Upper lobe of right lung (tissue), 1 donor: ENCODE measurements at regions not wholly inside any gene's neighbourhood (a gene's known extent, or its start where the extent isn't known, plus 50 kb on each side); places are given as distances from the start of the nearest gene placed in this dataset.

Experiments
- ATAC-seq: fragments of 200-7000 bp; cut with Tn5 transposase; one replicate; pipeline ENCODE4 v1.9.1; 2020; ENCODE audit warnings: mild to moderate bottlenecking, moderate library complexity
- DNase-seq: peaks from one replicate; pipeline ENCODE4 v3.0.0-alpha.2; 2020
- H3K27ac ChIP-seq: fragments of 200-600 bp; one replicate; pipeline ENCODE4 v1.8.0; 2022
- H3K27me3 ChIP-seq: fragments of 200-600 bp; one replicate; pipeline ENCODE4 v1.8.0; 2022; ENCODE audit warnings: mild to moderate bottlenecking
- H3K36me3 ChIP-seq: fragments of 200-600 bp; one replicate; pipeline ENCODE4 v1.8.0; 2022
- H3K4me1 ChIP-seq: fragments of 200-600 bp; one replicate; pipeline ENCODE4 v1.8.0; 2022
- H3K4me3 ChIP-seq: fragments of 200-600 bp; one replicate; pipeline ENCODE4 v1.8.0; 2022; ENCODE audit warnings: mild to moderate bottlenecking
- H3K9me3 ChIP-seq: fragments of 200-600 bp; one replicate; pipeline ENCODE4 v1.8.0; 2022
- intact Hi-C: fragments of 100-400 bp; cut with DNase I; formaldehyde crosslinking; loops from one replicate; pipeline ENCODE4 v1.11.0; 2022
- TF ChIP-seq, protein P1 (sequence below): fragments of 200-600 bp; IDR thresholded peaks from one replicate; pipeline ENCODE4 v1.8.0; 2022; ENCODE audit warnings: antibody characterized with exemption
- donor health status: DM: no; HTN: yes; CAD: no; lungs with severe emphysema.

DNA sequence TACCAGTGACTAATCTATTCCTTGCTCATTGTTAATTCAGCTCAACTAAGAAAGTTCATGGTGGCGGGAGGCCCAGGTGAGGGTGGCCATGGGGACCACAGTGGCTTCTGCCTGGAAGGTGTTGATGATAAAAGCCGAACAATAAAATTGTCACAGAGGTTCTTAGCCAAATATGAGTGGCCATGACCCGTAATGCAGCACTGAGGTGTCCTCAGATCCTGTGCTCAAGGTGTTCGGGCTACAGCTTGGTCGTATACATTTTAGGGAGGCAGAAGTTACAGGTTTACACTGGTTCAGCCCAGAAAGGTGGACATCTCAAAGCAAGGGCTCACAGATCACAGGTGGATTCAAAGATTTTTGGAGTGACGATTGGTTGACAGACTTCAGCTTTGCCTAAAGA lies 98.5 kb upstream of the SNTG2 start:
- no peaks in the 10 kb centered on the region for H3K4me1 ChIP-seq
- TF ChIP-seq, protein P1, sequence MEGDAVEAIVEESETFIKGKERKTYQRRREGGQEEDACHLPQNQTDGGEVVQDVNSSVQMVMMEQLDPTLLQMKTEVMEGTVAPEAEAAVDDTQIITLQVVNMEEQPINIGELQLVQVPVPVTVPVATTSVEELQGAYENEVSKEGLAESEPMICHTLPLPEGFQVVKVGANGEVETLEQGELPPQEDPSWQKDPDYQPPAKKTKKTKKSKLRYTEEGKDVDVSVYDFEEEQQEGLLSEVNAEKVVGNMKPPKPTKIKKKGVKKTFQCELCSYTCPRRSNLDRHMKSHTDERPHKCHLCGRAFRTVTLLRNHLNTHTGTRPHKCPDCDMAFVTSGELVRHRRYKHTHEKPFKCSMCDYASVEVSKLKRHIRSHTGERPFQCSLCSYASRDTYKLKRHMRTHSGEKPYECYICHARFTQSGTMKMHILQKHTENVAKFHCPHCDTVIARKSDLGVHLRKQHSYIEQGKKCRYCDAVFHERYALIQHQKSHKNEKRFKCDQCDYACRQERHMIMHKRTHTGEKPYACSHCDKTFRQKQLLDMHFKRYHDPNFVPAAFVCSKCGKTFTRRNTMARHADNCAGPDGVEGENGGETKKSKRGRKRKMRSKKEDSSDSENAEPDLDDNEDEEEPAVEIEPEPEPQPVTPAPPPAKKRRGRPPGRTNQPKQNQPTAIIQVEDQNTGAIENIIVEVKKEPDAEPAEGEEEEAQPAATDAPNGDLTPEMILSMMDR: no peak
- no peaks in the 10 kb centered on the region for H3K9me3 ChIP-seq
- no peak for DNase-seq
- H3K36me3 ChIP-seq: no peaks in the 10 kb centered on the region
- no peaks in the 10 kb centered on the region for H3K27me3 ChIP-seq
- intact Hi-C loops: loop anchor here (10.0 kb wide), 1 partner anchor 693 kb away; no protein-coding TSS in a partner anchor
- no peak for ATAC-seq
- H3K27ac ChIP-seq: no peak overlapping the region
- no peak overlapping the region for H3K4me3 ChIP-seq

DNA sequence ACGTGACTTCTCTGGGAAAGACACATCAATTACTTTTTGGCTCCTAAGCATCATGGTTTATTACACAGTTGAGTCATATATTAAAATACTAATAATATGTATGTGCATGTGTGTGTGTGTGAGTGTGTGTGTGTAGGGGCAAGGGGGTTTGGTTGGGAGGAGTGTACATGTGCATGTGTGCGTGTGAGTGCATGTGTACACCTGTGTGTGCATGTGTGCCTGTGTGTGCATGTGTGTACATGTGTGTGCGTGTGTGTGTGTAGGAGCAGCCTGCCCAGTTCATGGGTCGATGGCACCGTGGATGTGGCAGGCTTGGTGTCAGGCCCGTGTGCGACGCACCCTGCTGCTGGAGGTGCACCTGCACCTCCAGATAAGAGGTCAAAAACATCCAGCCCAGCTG lies 99.0 kb upstream of the SNTG2 start:
- ATAC-seq: no peak
- DNase-seq: no peak
- no peaks in the 10 kb centered on the region for H3K9me3 ChIP-seq
- H3K36me3 ChIP-seq: no peaks in the 10 kb centered on the region
- H3K4me3 ChIP-seq: no peak overlapping the region
- no peak overlapping the region for H3K27ac ChIP-seq
- no peaks in the 10 kb centered on the region for H3K27me3 ChIP-seq
- TF ChIP-seq, protein P1: no peak
- H3K4me1 ChIP-seq: no peaks in the 10 kb centered on the region
- intact Hi-C loops: loop anchor here (10.0 kb wide), 1 partner anchor 693 kb away; no protein-coding TSS in a partner anchor

DNA sequence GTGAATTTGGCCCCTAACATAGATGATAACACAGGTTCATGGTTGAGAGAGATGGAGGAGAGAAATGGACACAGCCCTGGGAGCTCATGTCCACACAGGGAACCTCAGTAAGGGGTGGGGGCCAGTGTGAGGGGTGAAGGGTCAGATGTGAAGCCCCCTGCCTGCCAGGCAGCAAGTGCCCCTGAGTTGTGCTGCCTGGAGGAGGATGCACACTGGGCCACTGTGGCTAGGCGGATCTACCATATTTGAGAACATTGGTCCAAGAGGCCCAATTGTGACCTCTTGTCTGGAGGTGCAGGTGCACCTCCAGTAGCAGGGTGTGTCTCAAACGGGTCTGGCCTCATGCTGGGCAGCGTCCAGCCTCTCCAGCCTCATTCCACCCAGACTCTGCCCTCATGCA lies 99.6 kb upstream of the SNTG2 start:
- no peaks in the 10 kb centered on the region for H3K36me3 ChIP-seq
- no peak overlapping the region for H3K4me3 ChIP-seq
- TF ChIP-seq, protein P1: no peak
- intact Hi-C loops: loop anchor here (10.0 kb wide), 1 partner anchor 694 kb away; no protein-coding TSS in a partner anchor
- H3K9me3 ChIP-seq: no peaks in the 10 kb centered on the region
- ATAC-seq (no peak), DNase-seq (no peak)
- no peak overlapping the region for H3K27ac ChIP-seq
- no peaks in the 10 kb centered on the region for H3K4me1 ChIP-seq
- no peaks in the 10 kb centered on the region for H3K27me3 ChIP-seq

DNA sequence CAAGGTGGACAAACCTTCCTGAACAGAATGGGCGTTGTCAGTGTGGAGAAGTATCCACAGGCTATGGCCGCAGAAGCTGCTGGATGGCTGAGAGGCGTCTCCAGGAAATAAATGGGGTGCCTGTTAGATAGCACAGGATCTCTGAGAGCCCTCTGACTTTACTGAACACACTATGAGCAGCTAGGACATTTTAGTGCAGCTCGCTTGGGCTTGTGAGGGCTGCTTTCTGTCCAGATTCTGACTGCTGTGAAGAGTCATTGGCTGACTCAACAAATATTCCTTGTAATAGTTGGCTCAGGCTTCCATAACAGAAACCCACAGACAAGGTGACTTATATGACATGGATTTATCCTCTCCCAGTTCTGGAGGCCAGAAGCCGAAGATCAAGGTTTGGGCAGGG lies 100.2 kb upstream of the SNTG2 start:
- H3K4me3 ChIP-seq: no peak overlapping the region
- intact Hi-C loops: loop anchor here (10.0 kb wide), 1 partner anchor 694 kb away; no protein-coding TSS in a partner anchor
- no peak for ATAC-seq

DNA sequence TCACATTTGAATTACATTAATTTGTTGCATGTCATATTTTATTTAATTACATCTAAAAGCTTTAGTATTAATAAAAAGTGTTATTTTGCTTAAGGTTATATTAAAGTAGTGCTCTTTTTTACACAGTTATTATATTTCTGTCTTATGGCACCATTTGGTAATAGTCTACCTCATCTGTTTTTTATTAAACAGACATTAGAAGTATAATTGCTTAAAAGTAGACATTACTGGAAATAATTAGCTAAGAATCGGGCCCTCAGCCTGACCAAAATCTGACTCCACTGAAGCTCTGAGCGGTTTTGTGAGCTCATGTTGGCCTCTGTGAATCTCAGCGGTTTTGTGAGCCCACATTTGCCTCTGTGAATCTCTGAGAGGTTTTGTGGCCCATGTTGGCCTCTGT lies 102.5 kb upstream of the SNTG2 start:
- no peak for ATAC-seq
- TF ChIP-seq, protein P1: no peak

More for the DNA sequence above, 100.2 kb upstream of the SNTG2 start:
- Histone ChIP-seq H3K9me3 (no peaks in the 10 kb centered on the region), H3K36me3 (no peaks in the 10 kb centered on the region), H3K27me3 (no peaks in the 10 kb centered on the region), H3K27ac (no peak overlapping the region), H3K4me1 (no peaks in the 10 kb centered on the region)
- TF ChIP-seq, protein P1: no peak
- DNase-seq: no peak

DNA sequence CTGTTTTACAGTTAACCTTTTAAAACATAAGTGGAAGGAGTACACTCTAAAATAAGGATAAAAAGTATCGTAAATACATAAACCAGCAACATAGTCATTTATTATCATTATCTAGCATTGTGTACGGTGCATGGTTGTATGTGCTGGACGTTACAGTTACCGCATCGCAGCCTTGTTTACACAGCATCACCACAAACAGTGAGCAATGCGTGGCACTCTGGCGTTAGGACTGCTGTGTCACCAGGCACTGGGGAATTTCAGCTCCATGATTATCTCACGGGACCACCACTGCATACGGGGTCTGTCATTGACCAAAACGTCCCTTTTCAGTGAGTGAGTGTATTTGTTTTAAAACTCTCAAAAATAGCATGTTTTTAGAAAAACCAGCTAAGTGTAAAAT lies 103.0 kb upstream of the SNTG2 start:
- intact Hi-C loops: no loop called here
- DNase-seq: no peak
- H3K27ac ChIP-seq: no peak overlapping the region

More for the DNA sequence above, 102.5 kb upstream of the SNTG2 start:
- intact Hi-C loops: no loop called here
- Histone ChIP-seq H3K4me1 (no peaks in the 10 kb centered on the region), H3K4me3 (no peak overlapping the region), H3K9me3 (no peaks in the 10 kb centered on the region), H3K36me3 (no peaks in the 10 kb centered on the region), H3K27me3 (no peaks in the 10 kb centered on the region), H3K27ac (no peak overlapping the region)
- DNase-seq: no peak

More for the DNA sequence above, 103.0 kb upstream of the SNTG2 start:
- no peak for ATAC-seq
- no peaks in the 10 kb centered on the region for H3K27me3 ChIP-seq
- no peak overlapping the region for H3K4me3 ChIP-seq
- no peaks in the 10 kb centered on the region for H3K9me3 ChIP-seq
- no peaks in the 10 kb centered on the region for H3K36me3 ChIP-seq
- TF ChIP-seq, protein P1: no peak
- no peaks in the 10 kb centered on the region for H3K4me1 ChIP-seq
